CD14-positive monocyte (primary cell): ENCODE measurements at regions not wholly inside any gene's neighbourhood (a gene's known extent, or its start where the extent isn't known, plus 50 kb on each side); places are given as distances from the start of the nearest gene placed in this dataset.

Source experiments
- DNase-seq, 3 donors: peaks; one replicate each; pipeline ENCODE4 v3.0.0-alpha.2; 2011 to 2022
- H2AFZ ChIP-seq: 2 replicates; pipeline ENCODE4 v1.6.0; 2012; ENCODE audit warnings: mild to moderate bottlenecking, low read depth, low read length, inconsistent platforms; ENCODE audit not compliant: insufficient read depth, poor library complexity, severe bottlenecking
- H3K27ac ChIP-seq, 2 donors: 1 replicate in 1 of 2; 2 replicates in 1 of 2; pipeline ENCODE4 v1.5.1; 2012 to 2013; ENCODE audit warnings: low read length in 2 of 2, control low read depth in 1 of 2, inconsistent platforms in 1 of 2, low read depth in 1 of 2, mild to moderate bottlenecking in 1 of 2
- H3K27me3 ChIP-seq, 2 donors: one replicate each; pipeline versions ENCODE4 v1.6.0 to v1.6.1; 2011 to 2013; ENCODE audit warnings: low read length in 2 of 2; ENCODE audit not compliant: control insufficient read depth in 2 of 2, insufficient read depth in 2 of 2
- H3K36me3 ChIP-seq, 2 donors: replicated peaks in 1 of 2; 1 replicate in 1 of 2; 2 replicates in 1 of 2; pipeline versions ENCODE4 v1.5.1 to v1.6.1; 2012 to 2013; ENCODE audit warnings: low read length in 2 of 2, control low read depth in 1 of 2, inconsistent platforms in 1 of 2, mild to moderate bottlenecking in 1 of 2; ENCODE audit not compliant: insufficient read depth in 2 of 2, control insufficient read depth in 1 of 2
- H3K4me1 ChIP-seq, 2 donors: 1 replicate in 1 of 2; 2 replicates in 1 of 2; pipeline versions ENCODE4 v1.5.1 to v1.6.1; 2012 to 2013; ENCODE audit warnings: low read length in 2 of 2, control low read depth in 1 of 2, inconsistent platforms in 1 of 2, mild to moderate bottlenecking in 1 of 2, moderate library complexity in 1 of 2; ENCODE audit not compliant: insufficient read depth in 2 of 2, control insufficient read depth in 1 of 2
- H3K4me2 ChIP-seq: replicated peaks from 2 replicates; pipeline ENCODE3; 2012; ENCODE audit warnings: low read length, moderate library complexity, mild to moderate bottlenecking; ENCODE audit not compliant: poor library complexity, severe bottlenecking; ENCODE audit errors: extremely low read depth
- H3K4me3 ChIP-seq, 3 experiments: fragments of 200-600 bp in 1 of 3; sonication (generic) in 1 of 3; replicated peaks in 1 of 3; 1 replicate in 2 of 3; 2 replicates in 1 of 3; pipeline ENCODE4 v1.5.1; 2011 to 2013; ENCODE audit warnings: low read length in 3 of 3, mild to moderate bottlenecking in 3 of 3, control low read depth in 2 of 3, low read depth in 2 of 3, inconsistent platforms in 1 of 3, moderate library complexity in 1 of 3
- H3K79me2 ChIP-seq: 2 replicates; pipeline ENCODE4 v1.6.0; 2012; ENCODE audit warnings: mild to moderate bottlenecking, control low read depth, inconsistent platforms, low read length, moderate library complexity; ENCODE audit not compliant: insufficient read depth
- H3K9ac ChIP-seq: 2 replicates; pipeline ENCODE4 v1.6.0; 2017; ENCODE audit warnings: low read length, mild to moderate bottlenecking; ENCODE audit not compliant: insufficient read depth, poor library complexity, severe bottlenecking
- H3K9me3 ChIP-seq, 2 donors: replicated peaks in 1 of 2; 1 replicate in 1 of 2; 2 replicates in 1 of 2; pipeline versions ENCODE4 v1.5.1 to v1.6.1; 2012 to 2013; ENCODE audit warnings: low read length in 2 of 2, control low read depth in 1 of 2; ENCODE audit not compliant: control insufficient read depth in 1 of 2, insufficient read depth in 1 of 2
- H4K20me1 ChIP-seq: 2 replicates; pipeline ENCODE4 v1.6.0; 2012; ENCODE audit warnings: mild to moderate bottlenecking, low read length, control low read depth, moderate library complexity; ENCODE audit not compliant: insufficient read depth
- H3K27ac Mint-ChIP-seq, 7 donors: one replicate each; pipeline ENCODE4 v1.8.0; 2020; ENCODE audit warnings: mild to moderate bottlenecking in 7 of 7, mixed read lengths in 7 of 7, moderate library complexity in 6 of 7, inconsistent platforms in 2 of 7
- H3K27me3 Mint-ChIP-seq, 3 donors: one replicate each; pipeline ENCODE4 v1.8.0; 2021 to 2022; ENCODE audit warnings: low read depth in 3 of 3, mild to moderate bottlenecking in 3 of 3, mixed read lengths in 3 of 3, moderate library complexity in 3 of 3, inconsistent platforms in 1 of 3
- H3K36me3 Mint-ChIP-seq, 2 donors: one replicate each; pipeline ENCODE4 v1.8.0; 2020; ENCODE audit warnings: mixed read lengths in 2 of 2, inconsistent platforms in 1 of 2, mild to moderate bottlenecking in 1 of 2
- H3K4me1 Mint-ChIP-seq: one replicate; pipeline ENCODE4 v1.8.0; 2020; ENCODE audit warnings: mild to moderate bottlenecking, mixed read lengths
- H3K4me3 Mint-ChIP-seq, 2 donors: one replicate each; pipeline ENCODE4 v1.8.0; 2020; ENCODE audit warnings: mild to moderate bottlenecking in 2 of 2, mixed read lengths in 2 of 2, moderate library complexity in 1 of 2
- H3K9me3 Mint-ChIP-seq, 7 donors: one replicate each; pipeline ENCODE4 v1.8.0; 2020 to 2022; ENCODE audit warnings: mixed read lengths in 7 of 7, mild to moderate bottlenecking in 6 of 7, moderate library complexity in 6 of 7, inconsistent platforms in 2 of 7
- CTCF ChIP-seq: fragments of 200-600 bp; IDR thresholded peaks from one replicate; pipeline ENCODE4 v1.8.0; 2022; ENCODE audit warnings: antibody characterized with exemption, mild to moderate bottlenecking
- WGBS: methylation state at CpG from one replicate; pipeline ENCODE4 v1.1.5; 2013; ENCODE audit warnings: missing lambda C conversion rate; ENCODE audit not compliant: insufficient coverage; 5-methylcytosine and 5-hydroxymethylcytosine counted together
- intact Hi-C, 2 donors: fragments of 100-400 bp; cut with micrococcal nuclease; formaldehyde crosslinking; loops; one replicate each; pipeline versions ENCODE4 v1.15.0 to v1.15.1; 2023

- Mint-ChIP-seq H3K36me3 (no peaks in the 10 kb centered on the region), H3K4me3 (no peak overlapping the region), H3K9me3 (peaks cover 0 to 3% (median 0%) of the 10 kb centered on the region in 7 donors), H3K4me1 (no peaks in the 10 kb centered on the region), H3K27ac (no peak overlapping the region), H3K27me3 (peaks cover 0 to 7% (median 5%) of the 10 kb centered on the region in 3 donors)
- H3K36me3 ChIP-seq: no peaks in the 10 kb centered on the region
- H3K4me1 ChIP-seq: no peaks in the 10 kb centered on the region
- no peaks in the 10 kb centered on the region for H4K20me1 ChIP-seq
- no peak overlapping the region for H2AFZ ChIP-seq
- H3K27me3 ChIP-seq: no peaks in the 10 kb centered on the region
- 100% methylated on average over 1 of the region's 2 CpGs for WGBS
- H3K9ac ChIP-seq: no peak overlapping the region
- H3K9me3 ChIP-seq: no peaks in the 10 kb centered on the region
- no peak overlapping the region for H3K4me2 ChIP-seq
- no peak overlapping the region for H3K27ac ChIP-seq
- no peak for TF ChIP-seq CTCF
- H3K4me3 ChIP-seq: no peak overlapping the region
- H3K79me2 ChIP-seq: no peaks in the 10 kb centered on the region
- intact Hi-C loops: no loop called here
- DNase-seq: no peak
Observed at GRCh38 chr2:30024281-30024680, 102.9 kb upstream of the ALK start.

- no peaks in the 10 kb centered on the region for H3K9me3 ChIP-seq
- H3K4me1 ChIP-seq: no peaks in the 10 kb centered on the region
- H3K27me3 ChIP-seq: no peaks in the 10 kb centered on the region
- Mint-ChIP-seq H3K36me3 (no peaks in the 10 kb centered on the region), H3K9me3 (no peaks in the 10 kb centered on the region), H3K27me3 (peaks cover 6 to 9% (median 6%) of the 10 kb centered on the region in 3 donors), H3K4me1 (no peaks in the 10 kb centered on the region), H3K4me3 (no peak overlapping the region), H3K27ac (no peak overlapping the region)
- no peak for TF ChIP-seq CTCF
- no peak for DNase-seq
- H3K27ac ChIP-seq: no peak overlapping the region
- no peak overlapping the region for H2AFZ ChIP-seq
- WGBS: 62% methylated on average over 20 of the region's 23 CpGs
- no peak overlapping the region for H3K4me3 ChIP-seq
- no peak overlapping the region for H3K9ac ChIP-seq
- no peaks in the 10 kb centered on the region for H4K20me1 ChIP-seq
- no peaks in the 10 kb centered on the region for H3K79me2 ChIP-seq
- H3K4me2 ChIP-seq: no peak overlapping the region
- no peaks in the 10 kb centered on the region for H3K36me3 ChIP-seq
- intact Hi-C loops: no loop called here
Observed at GRCh38 chr2:30026091-30027055, 105.0 kb upstream of the ALK start.
